ENCODE measurements at regions not wholly inside any gene's neighbourhood (a gene's known extent, or its start where the extent isn't known, plus 50 kb on each side); places are given as distances from the start of the nearest gene placed in this dataset. TPM values are rescaled to one million over a fixed set of nuclear protein-coding genes. Genes with fewer than 3 reads are reported as not detected.
"Not testable (repeated sequence)": the region's sequence is repeated elsewhere in the genome, so short reads cannot be mapped to it uniquely, and the experiment has no call there.

DNA sequence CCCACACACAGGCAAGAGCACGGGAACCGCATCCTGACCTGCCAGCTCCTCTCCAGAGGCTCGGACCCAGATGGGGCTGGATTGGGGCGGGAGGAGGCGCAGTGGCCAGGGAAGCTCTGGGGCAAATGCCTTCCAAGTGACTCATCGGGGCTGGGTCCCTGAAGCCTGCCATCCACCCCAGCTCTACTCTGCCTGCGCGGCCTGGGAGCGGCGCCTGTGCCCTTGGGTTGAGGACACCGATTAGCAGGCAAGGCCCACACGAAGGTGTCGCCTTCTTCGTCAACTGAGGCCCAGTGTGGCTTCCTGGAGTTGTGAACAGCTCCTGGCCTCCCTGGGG, 4380.3 kb upstream of the TPTE start:
- H3K27ac ChIP-seq; H3K4me3 ChIP-seq; DNase-seq; H3K9me3 ChIP-seq; H3K4me1 ChIP-seq; H3K36me3 ChIP-seq (replicated peaks in 1 of 2; ENCODE audit: insufficient read depth in 1 of 2, low read depth in 2 of 2); intact Hi-C loops (cut with DNase I); H3K27me3 ChIP-seq: not testable (repeated sequence)
- ATAC-seq = peak; percentile 72
- WGBS, 2 donors = no CpG with 5 or more reads among the region's 14 CpGs

DNA sequence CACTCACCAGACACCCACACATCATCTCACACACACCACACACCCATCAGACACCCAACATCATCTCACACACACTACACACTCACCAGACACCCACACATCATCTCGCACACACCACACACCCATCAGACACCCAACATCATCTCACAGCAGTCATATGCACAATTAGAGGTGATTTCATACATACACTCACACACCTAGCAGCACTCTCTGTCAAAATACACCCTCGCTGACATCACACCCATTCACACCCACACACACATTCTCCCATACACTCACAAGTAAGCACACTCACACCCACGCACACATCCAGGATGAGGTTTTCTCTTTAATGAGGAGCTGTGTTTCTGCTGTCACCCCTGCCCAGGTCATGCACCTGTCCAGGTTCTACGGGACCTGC, 4368.2 kb upstream of the TPTE start:
- DNase-seq; H3K4me3 ChIP-seq; H3K27me3 ChIP-seq; H3K27ac ChIP-seq; H3K9me3 ChIP-seq; intact Hi-C loops (cut with DNase I); H3K4me1 ChIP-seq; ATAC-seq; H3K36me3 ChIP-seq (replicated peaks in 1 of 2; ENCODE audit: insufficient read depth in 1 of 2, low read depth in 2 of 2): not testable (repeated sequence)
- no CpG with 5 or more reads among the region's 4 CpGs for WGBS, 2 donors

DNA sequence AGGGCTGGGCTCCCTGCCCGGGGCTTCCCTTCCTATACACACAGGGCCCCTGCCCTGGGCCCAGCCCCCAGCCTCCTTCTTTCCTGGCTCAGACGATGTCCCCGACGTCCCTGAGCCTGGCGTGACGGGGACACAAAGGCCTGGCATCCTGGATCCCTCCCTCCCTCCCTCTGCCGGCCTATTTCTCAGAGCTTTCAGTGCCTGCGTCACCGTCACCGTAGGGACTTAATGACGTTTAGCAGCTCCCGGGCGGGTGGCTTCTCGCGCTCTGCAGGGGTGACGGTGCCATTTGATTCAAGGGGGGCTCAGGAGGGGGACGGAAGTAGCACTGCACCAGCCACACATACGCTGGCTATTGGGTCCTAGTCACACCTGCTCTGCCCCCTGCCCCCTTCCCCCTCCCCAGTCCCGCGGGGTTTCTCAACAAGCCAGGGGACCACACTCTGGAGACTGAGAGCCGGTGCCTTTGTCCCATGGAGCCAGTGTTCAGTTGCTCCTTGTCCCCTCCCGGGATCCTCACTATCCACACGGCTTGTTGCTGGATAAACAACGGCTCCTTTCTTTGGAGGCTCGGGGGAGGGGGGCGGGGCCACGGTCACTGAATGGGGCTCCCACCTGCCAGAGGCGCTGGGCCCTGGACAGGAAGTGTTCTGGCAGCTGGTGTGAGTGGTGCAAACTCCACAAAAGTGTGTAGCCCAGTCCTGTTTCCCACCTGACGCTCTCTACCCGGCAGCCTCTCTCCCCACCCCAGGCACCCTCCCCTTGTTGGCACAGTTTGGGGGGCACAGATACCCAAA, 4366.7 kb upstream of the TPTE start:
- H3K4me1 ChIP-seq; intact Hi-C loops (cut with DNase I); H3K27ac ChIP-seq; H3K36me3 ChIP-seq (replicated peaks in 1 of 2; ENCODE audit: insufficient read depth in 1 of 2, low read depth in 2 of 2); H3K4me3 ChIP-seq; H3K9me3 ChIP-seq; H3K27me3 ChIP-seq: not testable (repeated sequence)
- WGBS, 2 donors = no CpG with 5 or more reads among the region's 30 CpGs
- DNase-seq (peak in 1 of 4 donors; percentile 11), ATAC-seq (peak; percentile 72)

DNA sequence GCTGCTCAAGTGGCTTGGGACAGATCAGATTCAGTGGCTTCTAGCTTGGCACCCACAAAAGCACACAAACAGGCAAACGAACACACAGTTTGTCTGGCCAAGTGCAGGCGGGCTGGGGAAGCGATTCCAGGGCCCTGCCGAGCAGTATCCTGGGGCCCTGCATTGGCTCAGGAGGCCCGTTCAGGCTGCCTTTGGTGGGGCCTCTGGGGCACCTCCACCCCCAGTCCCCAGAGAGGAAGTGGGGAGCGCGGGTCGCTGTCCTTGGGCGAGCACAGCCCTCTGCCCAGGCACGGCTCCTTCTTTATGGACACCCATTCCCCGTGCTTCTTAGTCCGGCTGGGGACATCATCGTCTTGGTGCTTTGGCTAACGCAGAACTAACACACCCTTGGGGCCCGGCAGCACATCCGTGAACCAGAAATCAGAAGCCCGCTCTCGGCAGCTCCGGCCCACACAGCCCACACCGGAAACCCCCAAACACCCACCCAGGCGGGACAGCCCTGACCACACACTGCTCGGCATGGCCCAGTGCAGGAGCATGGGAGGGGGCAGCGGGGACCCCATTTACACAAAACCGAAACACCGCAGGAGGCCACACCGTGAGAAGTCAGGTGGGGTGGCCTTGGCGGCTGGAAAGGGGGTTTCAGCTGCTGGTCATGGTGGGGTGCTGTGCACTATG, 4364.5 kb upstream of the TPTE start:
- intact Hi-C loops (cut with DNase I); ATAC-seq: not testable (repeated sequence)
- no CpG with 5 or more reads among the region's 27 CpGs for WGBS, 2 donors

DNA sequence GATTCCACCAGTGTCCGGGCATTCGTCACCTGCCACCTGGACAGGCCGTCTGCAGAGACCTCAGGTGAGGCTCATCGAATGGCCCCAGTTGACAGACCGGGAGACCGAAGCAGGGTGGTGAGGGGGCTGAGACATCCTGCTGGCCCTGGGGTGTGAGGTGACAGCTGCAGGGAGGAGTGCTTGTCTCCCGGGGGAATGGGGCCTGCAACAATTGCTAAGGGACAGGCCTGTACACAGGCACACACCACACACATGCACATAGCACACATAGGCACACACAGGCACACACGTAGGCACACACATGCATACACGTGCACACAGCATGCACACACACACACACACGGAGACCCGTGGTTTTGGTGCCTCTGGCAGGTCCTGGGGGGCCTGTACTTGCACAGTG, 4363.9 kb upstream of the TPTE start:
- H3K36me3 ChIP-seq (replicated peaks in 1 of 2; ENCODE audit: insufficient read depth in 1 of 2, low read depth in 2 of 2); intact Hi-C loops (cut with DNase I); DNase-seq; H3K27me3 ChIP-seq; ATAC-seq; H3K4me3 ChIP-seq; H3K9me3 ChIP-seq; H3K27ac ChIP-seq; H3K4me1 ChIP-seq: not testable (repeated sequence)
- WGBS, 2 donors = no CpG with 5 or more reads among the region's 11 CpGs

More for the DNA sequence above, 4364.5 kb upstream of the TPTE start:
- not testable (repeated sequence) for H3K27ac ChIP-seq; DNase-seq; H3K4me3 ChIP-seq; H3K27me3 ChIP-seq; H3K36me3 ChIP-seq (replicated peaks in 1 of 2; ENCODE audit: insufficient read depth in 1 of 2, low read depth in 2 of 2); H3K9me3 ChIP-seq; H3K4me1 ChIP-seq

DNA sequence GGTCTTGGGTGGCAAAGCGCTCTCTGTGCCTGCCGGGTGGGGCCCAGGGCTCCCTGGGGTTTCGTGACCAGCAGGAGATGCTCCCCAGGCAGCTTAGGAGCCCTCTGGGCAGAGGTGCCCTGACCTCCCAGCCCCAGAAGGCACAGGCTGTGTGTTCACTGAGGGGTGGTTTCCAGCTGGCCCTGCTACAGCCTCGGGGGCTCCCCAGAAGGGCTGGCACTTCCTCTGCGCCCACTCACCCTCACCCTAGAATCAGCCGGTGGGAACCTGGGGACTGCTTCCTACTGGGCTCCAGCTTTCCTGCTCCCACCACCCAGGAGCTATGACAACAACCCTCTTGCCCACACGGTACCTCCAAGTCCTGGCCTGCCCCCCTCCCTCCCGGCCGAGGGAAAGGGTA, 4363.2 kb upstream of the TPTE start:
- WGBS, 2 donors = no CpG with 5 or more reads among the region's 9 CpGs
- H3K27me3 ChIP-seq; intact Hi-C loops (cut with DNase I); H3K4me1 ChIP-seq; H3K36me3 ChIP-seq (replicated peaks in 1 of 2; ENCODE audit: insufficient read depth in 1 of 2, low read depth in 2 of 2); ATAC-seq; H3K27ac ChIP-seq; H3K4me3 ChIP-seq; H3K9me3 ChIP-seq: not testable (repeated sequence)
- peak in 1 of 4 donors; percentile 4 for DNase-seq

Small RNAs in the stretch of these regions (small RNA-seq; reads per million reads assigned to genes)
- gene CU639417.2 = not detected

All from body of pancreas (tissue), 4 donors.